Stimulated activated CD4-positive, alpha-beta T cell treated with anti-CD3 and anti-CD28 coated beads, Interleukin-15, amount 100 ng/mL, for 24 hours (primary cell): ENCODE measurements at regions not wholly inside any gene's neighbourhood (a gene's known extent, or its start where the extent isn't known, plus 50 kb on each side); places are given as distances from the start of the nearest gene placed in this dataset.

ENCODE experiments used
- DNase-seq: peaks from one replicate; pipeline ENCODE4 v3.0.0-alpha.2; 2020

GRCh38 chr6:95364016-95364604 lies 213.2 kb upstream of the MANEA start:
- no peak for DNase-seq

GRCh38 chr6:95365454-95365853 lies 211.9 kb upstream of the MANEA start:
- DNase-seq = no peak

- no peak for DNase-seq
Observed at GRCh38 chr6:95366414-95366813, 210.9 kb upstream of the MANEA start.

- DNase-seq = no peak
Observed at GRCh38 chr6:95383878-95384277, 193.5 kb upstream of the MANEA start.

- no peak for DNase-seq
Observed at GRCh38 chr6:95384988-95385387, 192.3 kb upstream of the MANEA start.

GRCh38 chr6:95387845-95388244 lies 189.5 kb upstream of the MANEA start:
- DNase-seq = no peak

- no peak for DNase-seq
Observed at GRCh38 chr6:95404777-95405176, 172.6 kb upstream of the MANEA start.

- no peak for DNase-seq
Observed at GRCh38 chr6:95408111-95408510, 169.2 kb upstream of the MANEA start.

- no peak for DNase-seq
Observed at GRCh38 chr6:95410168-95410567, 167.2 kb upstream of the MANEA start.

- DNase-seq = no peak
Observed at GRCh38 chr6:95413789-95414188, 163.5 kb upstream of the MANEA start.

GRCh38 chr6:95417856-95418255 lies 159.5 kb upstream of the MANEA start:
- no peak for DNase-seq

GRCh38 chr6:95420792-95421191 lies 156.5 kb upstream of the MANEA start:
- DNase-seq = no peak

- DNase-seq = no peak
Observed at GRCh38 chr6:95423331-95423730, 154.0 kb upstream of the MANEA start.

- DNase-seq = peak; percentile 46
Observed at GRCh38 chr6:95431637-95432228, 145.6 kb upstream of the MANEA start.

- DNase-seq = no peak
Observed at GRCh38 chr6:95439741-95440140, 137.6 kb upstream of the MANEA start.

- no peak for DNase-seq
Observed at GRCh38 chr6:95448208-95448607, 129.1 kb upstream of the MANEA start.

- no peak for DNase-seq
Observed at GRCh38 chr6:95469511-95469910, 107.8 kb upstream of the MANEA start.

GRCh38 chr6:95478941-95479340 lies 98.4 kb upstream of the MANEA start:
- no peak for DNase-seq

- no peak for DNase-seq
Observed at GRCh38 chr6:95487817-95488216, 89.5 kb upstream of the MANEA start.

GRCh38 chr6:95489185-95489863 lies 88.0 kb upstream of the MANEA start:
- no peak for DNase-seq

GRCh38 chr6:95496769-95497426 lies 80.4 kb upstream of the MANEA start:
- no peak for DNase-seq

GRCh38 chr6:95501032-95501904 lies 76.1 kb upstream of the MANEA start:
- no peak for DNase-seq

GRCh38 chr6:95503568-95503967 lies 73.8 kb upstream of the MANEA start:
- no peak for DNase-seq
